Ectodermal cell (in vitro differentiated cells): ENCODE measurements at regions not wholly inside any gene's neighbourhood (a gene's known extent, or its start where the extent isn't known, plus 50 kb on each side); places are given as distances from the start of the nearest gene placed in this dataset.

Source experiments
- H3K27ac ChIP-seq: 2 replicates; pipeline ENCODE4 v1.7.0; 2013; ENCODE audit warnings: mild to moderate bottlenecking, low read depth, low read length; ENCODE audit not compliant: insufficient read depth, poor library complexity, severe bottlenecking
- H3K27me3 ChIP-seq: 2 replicates; pipeline ENCODE4 v1.7.0; 2013; ENCODE audit warnings: mild to moderate bottlenecking, low read length; ENCODE audit not compliant: insufficient read depth, control insufficient read depth, poor library complexity, severe bottlenecking
- H3K36me3 ChIP-seq: one replicate; pipeline ENCODE4 v1.7.0; 2013; ENCODE audit warnings: low read length; ENCODE audit not compliant: control insufficient read depth, insufficient read depth
- H3K4me1 ChIP-seq: one replicate; pipeline ENCODE4 v1.7.0; 2013; ENCODE audit warnings: low read length; ENCODE audit not compliant: control insufficient read depth, insufficient read depth
- H3K4me3 ChIP-seq: 2 replicates; pipeline ENCODE4 v1.7.0; 2013; ENCODE audit warnings: low read depth, low read length, control low read depth; ENCODE audit not compliant: insufficient read depth
- H3K9me3 ChIP-seq: 2 replicates; pipeline ENCODE4 v1.7.0; 2013; ENCODE audit warnings: mild to moderate bottlenecking, low read length, moderate library complexity; ENCODE audit not compliant: control insufficient read depth
- WGBS, 2 experiments: methylation state at CpG; one replicate each; pipeline ENCODE4 v1.1.7; 2013; ENCODE audit warnings: missing lambda C conversion rate in 2 of 2; 5-methylcytosine and 5-hydroxymethylcytosine counted together

DNA sequence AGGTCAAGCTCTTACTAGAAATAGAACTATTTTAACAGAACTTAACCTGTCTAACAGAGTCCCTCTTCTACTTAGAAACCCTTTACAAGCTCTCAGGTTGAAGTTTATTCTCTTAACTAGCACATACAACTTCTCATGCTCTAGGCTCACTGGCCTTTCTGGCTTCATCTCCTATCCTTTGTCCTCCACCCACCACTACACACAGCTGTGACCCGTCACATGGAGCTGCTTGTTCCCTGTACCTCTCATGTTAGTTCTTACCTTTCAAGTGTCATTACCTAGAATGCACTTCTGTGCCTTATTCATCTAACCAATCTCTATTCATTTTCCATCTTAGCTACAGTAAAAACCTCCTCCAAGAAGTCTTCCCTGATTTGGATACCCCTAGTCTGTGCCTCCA is 89.4 kb upstream of the APC start:
- Histone ChIP-seq H3K27ac (no peak overlapping the region), H3K4me1 (peaks cover 3% of the 10 kb centered on the region), H3K9me3 (no peaks in the 10 kb centered on the region), H3K36me3 (no peaks in the 10 kb centered on the region), H3K4me3 (no peak overlapping the region), H3K27me3 (no peaks in the 10 kb centered on the region)
- 91 to 93% methylated on average over 1 of the region's 1 CpG for WGBS, 2 experiments

DNA sequence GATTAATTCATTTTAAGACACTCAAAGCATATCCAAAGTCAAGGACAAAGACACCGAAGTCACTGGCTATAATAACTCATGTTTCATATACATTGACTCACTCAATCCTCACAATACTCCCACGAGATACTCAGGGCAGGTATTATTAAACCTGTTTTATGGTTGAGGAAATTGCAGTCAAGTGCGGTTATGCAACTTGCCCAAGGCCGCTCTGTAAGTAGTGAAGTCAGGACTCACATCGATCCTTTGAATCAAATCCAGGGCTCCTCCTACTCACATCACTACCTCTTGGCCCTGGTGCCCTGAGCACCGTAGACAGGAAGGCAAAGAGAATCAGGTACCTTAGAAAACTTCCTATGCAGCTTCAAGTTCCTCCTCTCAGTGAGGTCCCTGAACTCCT is 87.8 kb upstream of the APC start:
- Histone ChIP-seq H3K4me1 (peaks cover 3% of the 10 kb centered on the region), H3K27ac (no peak overlapping the region), H3K4me3 (no peak overlapping the region), H3K9me3 (no peaks in the 10 kb centered on the region), H3K27me3 (no peaks in the 10 kb centered on the region), H3K36me3 (no peaks in the 10 kb centered on the region)
- 90 to 93% methylated on average over 6 of the region's 6 CpGs for WGBS, 2 experiments

DNA sequence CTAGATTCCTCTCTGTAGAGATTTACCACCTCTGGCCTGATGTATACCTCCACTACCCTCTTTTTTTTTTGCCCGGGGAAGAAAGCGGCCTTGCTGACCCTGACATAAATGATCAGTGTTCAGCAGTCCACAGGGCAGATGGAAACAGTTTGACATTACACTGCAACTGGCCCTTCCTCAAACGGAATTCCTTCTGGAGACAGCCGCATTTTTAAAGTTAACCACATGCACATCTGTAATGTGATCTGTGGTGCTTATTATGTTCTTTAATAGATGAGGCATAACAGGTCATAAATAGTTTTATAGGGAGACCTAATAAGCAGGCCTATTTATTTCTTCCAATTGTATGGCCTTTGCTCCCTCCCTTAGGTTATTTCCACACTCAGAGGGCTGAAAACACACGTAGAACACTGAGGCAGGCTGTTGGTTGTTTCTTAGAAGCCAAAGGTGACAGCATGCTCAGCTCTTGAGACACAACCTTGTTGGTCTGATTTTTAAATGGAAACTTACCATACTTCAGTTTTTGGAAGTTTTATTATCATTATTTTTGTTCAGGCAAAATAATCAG is 84.0 kb upstream of the APC start:
- H3K27ac ChIP-seq, result no peak overlapping the region
- no peaks in the 10 kb centered on the region for H3K36me3 ChIP-seq
- no peaks in the 10 kb centered on the region for H3K27me3 ChIP-seq
- H3K4me1 ChIP-seq, result no peaks in the 10 kb centered on the region
- H3K4me3 ChIP-seq, result no peak overlapping the region
- H3K9me3 ChIP-seq, result no peaks in the 10 kb centered on the region
- 87 to 94% methylated on average over 5 of the region's 5 CpGs for WGBS, 2 experiments

DNA sequence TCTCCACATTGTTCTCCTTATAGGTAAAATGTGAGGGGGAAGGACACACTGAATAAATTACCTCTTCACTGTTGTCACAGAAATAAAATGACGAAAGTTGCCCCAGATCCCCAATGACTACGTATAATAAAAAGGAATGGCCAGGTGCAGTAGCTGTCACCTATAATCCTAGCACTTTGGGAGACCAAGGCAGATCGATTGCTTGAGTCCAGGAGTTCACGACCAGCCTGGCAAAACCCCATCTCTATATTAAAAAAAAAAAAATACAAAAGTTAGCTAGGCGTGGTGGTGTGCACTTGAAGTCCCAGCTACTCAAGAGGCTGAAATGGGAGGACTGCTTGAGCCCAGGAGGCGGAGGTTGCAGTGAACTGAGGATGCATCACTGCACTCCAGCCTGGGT is 82.2 kb upstream of the APC start:
- Histone ChIP-seq H3K4me3 (no peak overlapping the region), H3K27me3 (no peaks in the 10 kb centered on the region), H3K27ac (no peak overlapping the region), H3K36me3 (no peaks in the 10 kb centered on the region), H3K4me1 (no peaks in the 10 kb centered on the region), H3K9me3 (no peaks in the 10 kb centered on the region)
- WGBS, 2 experiments, result 93% methylated on average over 6 of the region's 6 CpGs

DNA sequence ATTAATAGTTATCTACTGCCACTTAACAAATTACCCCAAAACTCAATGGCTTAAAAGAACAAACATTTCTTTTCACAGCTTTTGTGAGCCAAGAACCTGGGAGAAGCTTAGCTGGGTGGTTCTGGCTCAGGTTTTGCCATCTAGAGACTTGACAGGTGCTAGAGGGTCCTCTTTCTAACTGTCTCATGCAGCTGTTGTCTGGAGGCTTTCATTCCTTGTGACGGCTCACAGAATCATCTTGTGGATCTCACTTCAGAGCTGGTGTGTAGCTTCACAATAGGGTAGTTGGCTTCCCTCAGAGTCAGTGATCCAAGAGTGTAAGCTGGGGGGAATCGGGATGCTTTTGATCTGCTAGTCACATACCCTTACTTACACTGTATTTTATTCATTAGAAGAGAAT is 81.2 kb upstream of the APC start:
- WGBS, 2 experiments, result 94 to 97% methylated on average over 2 of the region's 2 CpGs
- Histone ChIP-seq H3K36me3 (no peaks in the 10 kb centered on the region), H3K27ac (no peak overlapping the region), H3K9me3 (no peaks in the 10 kb centered on the region), H3K4me1 (no peaks in the 10 kb centered on the region), H3K27me3 (no peaks in the 10 kb centered on the region), H3K4me3 (no peak overlapping the region)

DNA sequence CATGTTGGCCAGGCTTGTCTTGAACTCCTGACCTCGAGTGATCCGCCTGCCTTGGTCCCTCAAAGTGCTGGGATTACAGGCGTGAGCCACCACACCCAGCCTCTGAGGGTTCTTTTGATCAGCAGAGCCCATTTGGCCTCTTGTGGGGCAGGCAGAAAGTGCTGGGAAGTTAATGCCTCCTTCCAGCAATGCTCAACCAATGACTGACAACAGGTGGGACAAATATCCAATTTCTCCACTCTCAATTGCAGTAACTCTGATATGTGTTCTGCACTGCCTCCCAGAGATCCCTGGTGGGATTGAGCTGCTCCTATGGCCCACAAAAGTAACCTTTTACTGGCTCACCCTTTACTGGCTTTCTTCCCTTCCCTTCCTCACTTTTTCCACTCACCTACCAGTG is 79.9 kb upstream of the APC start:
- Histone ChIP-seq H3K27ac (no peak overlapping the region), H3K9me3 (no peaks in the 10 kb centered on the region), H3K27me3 (no peaks in the 10 kb centered on the region), H3K4me1 (no peaks in the 10 kb centered on the region), H3K36me3 (no peaks in the 10 kb centered on the region), H3K4me3 (no peak overlapping the region)
- WGBS, 2 experiments, result 90 to 92% methylated on average over 3 of the region's 3 CpGs

DNA sequence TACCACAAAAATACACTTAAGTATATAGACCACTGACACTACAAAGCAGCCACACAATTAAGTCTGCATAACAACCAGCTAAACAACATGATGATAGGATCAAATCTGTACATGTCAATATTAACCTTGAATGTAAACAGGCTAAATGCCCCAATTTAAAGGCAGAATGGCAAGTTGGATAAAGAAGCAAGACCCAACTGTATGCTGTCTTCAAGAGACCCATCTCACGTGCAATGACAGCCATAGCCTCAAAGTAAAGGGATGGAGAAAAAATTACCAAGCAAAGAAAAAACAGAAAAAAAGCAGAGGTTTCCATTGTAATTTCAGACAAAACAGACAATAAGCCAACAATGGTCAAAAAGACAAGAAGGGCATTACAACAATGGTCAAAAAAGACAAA is 77.3 kb upstream of the APC start:
- H3K9me3 ChIP-seq, result no peaks in the 10 kb centered on the region
- H3K4me1 ChIP-seq, result no peaks in the 10 kb centered on the region
- WGBS, 2 experiments, result 70 to 96% methylated on average over 1 of the region's 1 CpG
- H3K27me3 ChIP-seq, result no peaks in the 10 kb centered on the region
- no peak overlapping the region for H3K27ac ChIP-seq
- H3K4me3 ChIP-seq, result no peak overlapping the region
- H3K36me3 ChIP-seq, result no peaks in the 10 kb centered on the region

DNA sequence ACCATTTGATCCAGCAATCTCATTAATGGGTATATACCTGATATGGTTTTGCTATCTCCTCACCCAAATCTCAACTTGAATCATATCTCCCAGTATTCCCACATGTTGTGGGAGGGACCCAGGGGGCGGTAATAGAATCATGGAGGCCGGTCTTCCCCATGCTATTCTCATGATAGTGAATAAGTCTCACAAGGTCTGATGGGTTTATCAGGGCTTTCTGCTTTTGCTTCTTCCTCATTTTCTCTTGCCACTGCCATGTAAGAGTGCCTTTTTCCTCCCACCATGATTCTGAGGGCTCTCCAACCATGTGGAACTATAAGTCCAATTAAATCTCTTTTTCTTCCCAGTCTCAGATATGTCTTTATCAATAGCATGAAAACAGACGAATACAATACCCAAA is 74.5 kb upstream of the APC start:
- H3K4me1 ChIP-seq, result no peaks in the 10 kb centered on the region
- 97 to 100% methylated on average over 3 of the region's 3 CpGs for WGBS, 2 experiments
- H3K36me3 ChIP-seq, result no peaks in the 10 kb centered on the region
- no peaks in the 10 kb centered on the region for H3K27me3 ChIP-seq
- H3K27ac ChIP-seq, result no peak overlapping the region
- H3K9me3 ChIP-seq, result no peaks in the 10 kb centered on the region
- H3K4me3 ChIP-seq, result no peak overlapping the region

DNA sequence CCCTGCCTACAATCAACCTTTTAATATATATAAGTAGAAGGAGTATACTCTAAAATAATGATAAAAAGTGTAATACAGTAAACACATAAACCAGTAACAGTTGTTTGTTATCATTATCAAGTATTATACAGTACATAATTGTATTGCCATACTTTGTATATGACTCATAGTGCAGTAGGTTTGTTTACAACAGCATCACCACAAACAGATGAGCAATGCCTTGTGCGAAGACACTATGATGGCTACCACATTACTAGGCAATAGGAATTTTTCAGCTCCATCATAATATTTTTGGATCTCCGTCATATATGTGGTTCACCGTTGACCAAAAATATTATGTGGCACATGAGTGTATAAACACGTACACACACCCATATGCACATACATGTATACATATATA is 69.7 kb upstream of the APC start:
- 88 to 97% methylated on average over 3 to 4 of the region's 4 CpGs for WGBS, 2 experiments
- H3K27ac ChIP-seq, result no peak overlapping the region
- H3K4me1 ChIP-seq, result no peaks in the 10 kb centered on the region
- no peaks in the 10 kb centered on the region for H3K27me3 ChIP-seq
- H3K9me3 ChIP-seq, result no peaks in the 10 kb centered on the region
- no peak overlapping the region for H3K4me3 ChIP-seq
- H3K36me3 ChIP-seq, result no peaks in the 10 kb centered on the region

DNA sequence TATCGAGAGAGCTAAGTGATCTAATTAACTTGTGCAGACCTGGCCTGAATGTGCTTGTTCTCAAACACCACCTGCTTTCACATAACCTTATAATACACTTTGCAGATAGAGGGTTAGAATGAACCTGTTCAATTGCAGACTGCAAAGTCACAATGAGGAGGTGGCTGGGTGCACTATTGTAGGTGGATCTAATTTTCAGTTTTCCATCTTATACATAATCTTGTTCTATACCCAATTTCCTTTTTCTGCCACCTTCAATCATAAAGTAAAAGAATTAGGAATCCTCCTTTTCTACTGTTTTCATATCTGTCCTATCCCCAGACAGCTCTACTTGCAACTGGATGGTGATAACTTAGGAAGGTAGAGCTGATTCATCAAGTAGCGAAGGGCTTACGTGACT is 68.8 kb upstream of the APC start:
- Histone ChIP-seq H3K27ac (no peak overlapping the region), H3K4me1 (no peaks in the 10 kb centered on the region), H3K36me3 (no peaks in the 10 kb centered on the region), H3K4me3 (no peak overlapping the region), H3K27me3 (no peaks in the 10 kb centered on the region), H3K9me3 (no peaks in the 10 kb centered on the region)
- 95% methylated on average over 3 of the region's 3 CpGs for WGBS, 2 experiments

DNA sequence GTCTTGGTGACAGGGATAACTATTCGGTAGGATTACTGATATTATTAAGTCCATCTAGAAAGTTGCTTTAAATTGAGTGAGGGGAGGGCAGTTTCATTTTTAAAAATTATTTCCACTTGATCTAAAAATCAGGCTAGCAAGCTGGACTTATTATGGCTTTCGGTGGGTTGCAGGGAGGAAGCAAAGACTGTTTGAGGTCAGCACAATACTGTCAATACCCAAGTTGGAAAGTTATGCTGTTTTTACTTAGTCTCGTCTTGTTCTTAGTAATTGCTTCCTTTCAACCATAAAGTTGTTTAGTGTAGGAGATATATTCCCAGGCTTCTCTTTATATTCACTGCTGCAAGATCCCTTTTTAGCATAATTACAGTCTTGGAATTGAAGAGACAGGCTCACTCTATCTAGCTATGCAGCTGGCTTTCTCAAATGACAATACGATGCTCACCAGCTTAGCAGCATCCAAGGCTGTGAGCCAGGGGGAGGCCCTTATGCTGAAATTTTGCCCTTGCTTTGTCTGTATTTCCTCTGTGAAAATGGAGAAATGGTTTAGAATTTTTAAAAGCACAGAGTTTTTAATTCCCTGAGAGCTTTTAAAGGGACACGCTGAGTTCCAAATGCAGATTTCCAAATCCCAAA is 68.2 kb upstream of the APC start:
- Histone ChIP-seq H3K27me3 (no peaks in the 10 kb centered on the region), H3K27ac (no peak overlapping the region)
- WGBS, 2 experiments, result 77 to 88% methylated on average over 4 to 5 of the region's 5 CpGs

More for the DNA sequence above, 68.2 kb upstream of the APC start:
- H3K4me1 ChIP-seq, result no peaks in the 10 kb centered on the region
- no peaks in the 10 kb centered on the region for H3K36me3 ChIP-seq
- no peak overlapping the region for H3K4me3 ChIP-seq
- no peaks in the 10 kb centered on the region for H3K9me3 ChIP-seq
